Endothelial cell of umbilical vein (primary cell): ENCODE measurements at regions not wholly inside any gene's neighbourhood (a gene's known extent, or its start where the extent isn't known, plus 50 kb on each side); places are given as distances from the start of the nearest gene placed in this dataset.

Experiments
- BruUV-seq: library from RNA; stranded (reverse); fragments of 400-500 nt; replicated peaks from 2 replicates; lab custom pipeline; 2021; lab: Mats Ljungman, UMichigan
- CTCF ChIA-PET: fragments of 300-600, 350-600 bp; sonication (Branson Sonifier 250); formaldehyde crosslinking; loops from one replicate; lab custom pipeline; 2021; ENCODE audit warnings: antibody characterized with exemption, inconsistent platforms; lab: Charles Lee
- POLR2A ChIA-PET: fragments of 300-600, 350-600 bp; sonication (Branson Sonifier 250); formaldehyde crosslinking; loops from one replicate; lab custom pipeline; 2021; ENCODE audit warnings: antibody characterized with exemption, inconsistent platforms; lab: Charles Lee
- DNase-seq: peaks from one replicate; pipeline ENCODE4 v3.0.0-alpha.2; 2011; ENCODE audit warnings: low read depth, low spot score
- FAIRE-seq: peaks from 2 replicates; lab custom pipeline; 2011; peaks lifted over from hg19 to GRCh38; lab: Jason Lieb, UNC
- H2AFZ ChIP-seq: 2 replicates; pipeline ENCODE4 v1.6.0; 2012; ENCODE audit warnings: low read depth, low read length, control low read depth, inconsistent platforms
- H3K27ac ChIP-seq: 2 replicates; pipeline ENCODE4 v1.5.1; 2011; ENCODE audit warnings: low read depth, mild to moderate bottlenecking, control low read depth, low read length, moderate library complexity; ENCODE audit not compliant: insufficient read depth
- H3K27me3 ChIP-seq, 2 experiments: 2 replicates each; pipeline versions ENCODE4 v1.6.0 to v1.6.1; 2011; ENCODE audit warnings: low read length in 2 of 2, mixed read lengths in 1 of 2; ENCODE audit not compliant: control insufficient read depth in 2 of 2, insufficient read depth in 2 of 2
- H3K36me3 ChIP-seq, 2 experiments: 2 replicates in 1 of 2; 3 replicates in 1 of 2; pipeline ENCODE4 v1.5.1; 2011; ENCODE audit warnings: low read length in 2 of 2, mild to moderate bottlenecking in 1 of 2, moderate library complexity in 1 of 2; ENCODE audit not compliant: control insufficient read depth in 2 of 2, insufficient read depth in 2 of 2; ENCODE audit errors: extremely low read depth in 1 of 2
- H3K4me1 ChIP-seq: 3 replicates; pipeline ENCODE4 v1.5.1; 2011; ENCODE audit warnings: mild to moderate bottlenecking, low read length; ENCODE audit not compliant: control insufficient read depth, insufficient read depth; ENCODE audit errors: extremely low read depth
- H3K4me2 ChIP-seq: 2 replicates; pipeline ENCODE4 v1.6.1; 2011; ENCODE audit warnings: low read length, control low read depth, mixed read lengths; ENCODE audit not compliant: insufficient read depth
- H3K4me3 ChIP-seq, 3 experiments: fragments of 200-600 bp in 1 of 3; sonication (generic), shearing (Covaris generic) in 1 of 3; replicated peaks in 1 of 3; 2 replicates each; pipeline ENCODE4 v1.5.1; 2011 to 2016; ENCODE audit warnings: control low read depth in 3 of 3, low read length in 3 of 3, mild to moderate bottlenecking in 2 of 3, inconsistent platforms in 1 of 3, low read depth in 1 of 3, moderate library complexity in 1 of 3; ENCODE audit not compliant: insufficient read depth in 1 of 3
- H3K79me2 ChIP-seq: 2 replicates; pipeline ENCODE4 v1.6.0; 2012; ENCODE audit warnings: low read length, inconsistent platforms; ENCODE audit not compliant: control insufficient read depth, insufficient read depth
- H3K9ac ChIP-seq: replicated peaks from 2 replicates; pipeline ENCODE3; 2011; ENCODE audit warnings: low read length, control low read depth; ENCODE audit not compliant: insufficient read depth; ENCODE audit errors: extremely low read depth
- H3K9me1 ChIP-seq: replicated peaks from 3 replicates; pipeline ENCODE4 v1.6.0; 2011; ENCODE audit warnings: mild to moderate bottlenecking, low read length; ENCODE audit not compliant: control insufficient read depth, insufficient read depth; ENCODE audit errors: extremely low read depth
- H3K9me3 ChIP-seq: replicated peaks from 2 replicates; pipeline ENCODE4 v1.5.1; 2012; ENCODE audit warnings: low read length, inconsistent platforms; ENCODE audit not compliant: control insufficient read depth, insufficient read depth
- H4K20me1 ChIP-seq: replicated peaks from 2 replicates; pipeline ENCODE3; 2011; ENCODE audit warnings: mild to moderate bottlenecking, low read length; ENCODE audit not compliant: control insufficient read depth, insufficient read depth; ENCODE audit errors: extremely low read depth
- EZH2 ChIP-seq: IDR thresholded peaks from 2 replicates; pipeline ENCODE4 v1.6.1; 2012; ENCODE audit warnings: borderline replicate concordance, low read depth, mild to moderate bottlenecking, moderate library complexity, low read length, inconsistent platforms; ENCODE audit not compliant: severe bottlenecking
- FOS ChIP-seq: IDR thresholded peaks from 2 replicates; pipeline ENCODE4 v1.6.1; 2011; ENCODE audit warnings: mild to moderate bottlenecking, low read length, moderate library complexity, borderline replicate concordance; ENCODE audit not compliant: insufficient read depth
- GATA2 ChIP-seq: IDR thresholded peaks from 2 replicates; pipeline ENCODE4 v1.7.0; 2011; ENCODE audit warnings: low read depth, mild to moderate bottlenecking, moderate library complexity, mixed read lengths, low read length; ENCODE audit not compliant: insufficient read length, insufficient read depth
- JUN ChIP-seq: IDR thresholded peaks from 2 replicates; pipeline ENCODE4 v1.6.1; 2011; ENCODE audit warnings: borderline replicate concordance, low read depth; ENCODE audit not compliant: insufficient read length, insufficient read depth
- MYC ChIP-seq: IDR thresholded peaks from one replicate; pipeline ENCODE4 v1.6.1; 2011; ENCODE audit warnings: mild to moderate bottlenecking, low read depth, low read length
- POLR2A ChIP-seq: IDR thresholded peaks from 2 replicates; pipeline ENCODE4 v1.6.1; 2012; ENCODE audit warnings: low read depth, mild to moderate bottlenecking, control low read depth, low read length
- POLR2AphosphoS5 ChIP-seq: IDR thresholded peaks from 2 replicates; pipeline ENCODE4 v1.6.1; 2012; ENCODE audit warnings: low read depth, mild to moderate bottlenecking, control low read depth, low read length, moderate library complexity; ENCODE audit not compliant: insufficient read depth
- dilution Hi-C: fragments of 300-500 bp; cut with MboI; formaldehyde crosslinking; loops from one replicate; pipeline ENCODE4 v1.15.0; 2019; ENCODE audit warnings: low sequenced_read_pairs; ENCODE audit not compliant: extremely low pct_ligation_motif_present
- intact Hi-C: fragments of 100-400 bp; cut with micrococcal nuclease; formaldehyde crosslinking; loops from one replicate; pipeline ENCODE4 v1.10.0; 2022
- TF ChIP-seq, protein P1 (sequence below), 2 donors: IDR thresholded peaks; 1 replicate in 1 of 2; 2 replicates in 1 of 2; pipeline ENCODE4 v1.5.1; 2011; ENCODE audit warnings: low read length in 2 of 2, mild to moderate bottlenecking in 2 of 2, moderate library complexity in 2 of 2, control low read depth in 1 of 2, inconsistent platforms in 1 of 2, low read depth in 1 of 2; ENCODE audit not compliant: insufficient read depth in 1 of 2; ENCODE audit errors: extremely low read depth in 1 of 2
- TF ChIP-seq, protein P2 (sequence below): IDR thresholded peaks from 2 replicates; pipeline ENCODE4 v1.6.1; 2011; ENCODE audit not compliant: insufficient read depth, insufficient read length

DNA sequence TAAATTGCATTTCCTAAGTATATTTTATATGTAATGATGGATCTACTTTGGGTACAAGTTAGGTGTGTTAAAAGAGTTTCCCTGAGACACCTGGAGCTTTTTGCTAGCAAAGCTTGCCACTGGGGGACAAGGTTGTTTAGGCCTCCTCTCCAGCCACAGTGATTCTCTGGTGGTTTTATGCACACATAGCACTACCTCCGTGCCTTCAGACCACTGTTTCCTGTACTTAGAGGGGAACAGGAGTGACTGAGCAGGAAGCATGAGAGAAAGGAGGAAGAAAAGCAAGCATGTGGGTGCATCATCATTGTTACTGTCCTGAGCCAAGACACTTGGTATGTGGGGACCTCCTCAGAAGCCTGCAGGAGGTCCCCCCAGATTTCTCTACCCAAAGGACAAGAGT, 272.1 kb downstream of the RASEF start:
- H4K20me1 ChIP-seq: no peaks in the 10 kb centered on the region
- H3K4me3 ChIP-seq: no peak overlapping the region
- no peaks in the 10 kb centered on the region for H3K36me3 ChIP-seq
- dilution Hi-C loops (no loop called here), intact Hi-C loops (no loop called here)
- FAIRE-seq (no peak), DNase-seq (no peak)
- CTCF ChIA-PET: no interaction called here
- H2AFZ ChIP-seq: no peak overlapping the region
- no TSS peak for BruUV-seq
- no peaks in the 10 kb centered on the region for H3K4me1 ChIP-seq
- TF ChIP-seq, protein P1, sequence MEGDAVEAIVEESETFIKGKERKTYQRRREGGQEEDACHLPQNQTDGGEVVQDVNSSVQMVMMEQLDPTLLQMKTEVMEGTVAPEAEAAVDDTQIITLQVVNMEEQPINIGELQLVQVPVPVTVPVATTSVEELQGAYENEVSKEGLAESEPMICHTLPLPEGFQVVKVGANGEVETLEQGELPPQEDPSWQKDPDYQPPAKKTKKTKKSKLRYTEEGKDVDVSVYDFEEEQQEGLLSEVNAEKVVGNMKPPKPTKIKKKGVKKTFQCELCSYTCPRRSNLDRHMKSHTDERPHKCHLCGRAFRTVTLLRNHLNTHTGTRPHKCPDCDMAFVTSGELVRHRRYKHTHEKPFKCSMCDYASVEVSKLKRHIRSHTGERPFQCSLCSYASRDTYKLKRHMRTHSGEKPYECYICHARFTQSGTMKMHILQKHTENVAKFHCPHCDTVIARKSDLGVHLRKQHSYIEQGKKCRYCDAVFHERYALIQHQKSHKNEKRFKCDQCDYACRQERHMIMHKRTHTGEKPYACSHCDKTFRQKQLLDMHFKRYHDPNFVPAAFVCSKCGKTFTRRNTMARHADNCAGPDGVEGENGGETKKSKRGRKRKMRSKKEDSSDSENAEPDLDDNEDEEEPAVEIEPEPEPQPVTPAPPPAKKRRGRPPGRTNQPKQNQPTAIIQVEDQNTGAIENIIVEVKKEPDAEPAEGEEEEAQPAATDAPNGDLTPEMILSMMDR (IDR thresholded peaks at IDR 0.05; ENCODE audit: extremely low read depth in 1 of 2, insufficient read depth in 1 of 2, low read depth in 1 of 2, low read length in 2 of 2): no peak
- no peak for TF ChIP-seq POLR2AphosphoS5
- TF ChIP-seq, protein P2, sequence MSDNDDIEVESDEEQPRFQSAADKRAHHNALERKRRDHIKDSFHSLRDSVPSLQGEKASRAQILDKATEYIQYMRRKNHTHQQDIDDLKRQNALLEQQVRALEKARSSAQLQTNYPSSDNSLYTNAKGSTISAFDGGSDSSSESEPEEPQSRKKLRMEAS: no peak
- TF ChIP-seq JUN: no peak
- no peak for TF ChIP-seq POLR2A
- no peak for TF ChIP-seq EZH2
- TF ChIP-seq FOS: no peak
- no peak for TF ChIP-seq MYC
- TF ChIP-seq GATA2: no peak
- no peaks in the 10 kb centered on the region for H3K9me1 ChIP-seq
- no peaks in the 10 kb centered on the region for H3K9me3 ChIP-seq
- no peak overlapping the region for H3K4me2 ChIP-seq
- H3K27ac ChIP-seq: no peak overlapping the region
- POLR2A ChIA-PET: no interaction called here
- H3K27me3 ChIP-seq: no peaks in the 10 kb centered on the region
- no peaks in the 10 kb centered on the region for H3K79me2 ChIP-seq
- H3K9ac ChIP-seq: no peak overlapping the region
